ENCODE measurements at regions not wholly inside any gene's neighbourhood (a gene's known extent, or its start where the extent isn't known, plus 50 kb on each side); places are given as distances from the start of the nearest gene placed in this dataset.

- Mint-ChIP-seq H3K9me3 (no peaks in the 10 kb centered on the region), H3K27ac (no peak overlapping the region), H3K4me1 (no peaks in the 10 kb centered on the region), H3K27me3 (no peaks in the 10 kb centered on the region), H3K36me3 (no peaks in the 10 kb centered on the region), H3K4me3 (no peak overlapping the region)
- no peak for DNase-seq
Observed at GRCh38 chr20:7240490-7240889, 473.0 kb downstream of the BMP2 start.

GRCh38 chr20:7248281-7249201 is 481.1 kb downstream of the BMP2 start:
- Mint-ChIP-seq H3K27me3 (peaks cover 4% of the 10 kb centered on the region), H3K36me3 (no peaks in the 10 kb centered on the region), H3K4me1 (no peaks in the 10 kb centered on the region), H3K9me3 (no peaks in the 10 kb centered on the region), H3K4me3 (no peak overlapping the region), H3K27ac (no peak overlapping the region)
- no peak for DNase-seq

GRCh38 chr20:7250337-7250736 is 482.9 kb downstream of the BMP2 start:
- H3K36me3 Mint-ChIP-seq, result no peaks in the 10 kb centered on the region
- H3K27me3 Mint-ChIP-seq, result peaks cover 4% of the 10 kb centered on the region
- no peaks in the 10 kb centered on the region for H3K4me1 Mint-ChIP-seq
- no peak for DNase-seq
- no peak overlapping the region for H3K27ac Mint-ChIP-seq
- no peak overlapping the region for H3K4me3 Mint-ChIP-seq
- no peaks in the 10 kb centered on the region for H3K9me3 Mint-ChIP-seq

- no peak overlapping the region for H3K4me3 Mint-ChIP-seq
- H3K9me3 Mint-ChIP-seq, result peaks cover 4% of the 10 kb centered on the region
- no peak overlapping the region for H3K27ac Mint-ChIP-seq
- no peaks in the 10 kb centered on the region for H3K27me3 Mint-ChIP-seq
- no peaks in the 10 kb centered on the region for H3K4me1 Mint-ChIP-seq
- H3K36me3 Mint-ChIP-seq, result no peaks in the 10 kb centered on the region
- no peak for DNase-seq
Observed at GRCh38 chr20:7257099-7257498, 489.6 kb downstream of the BMP2 start.

- Mint-ChIP-seq H3K27me3 (no peaks in the 10 kb centered on the region), H3K9me3 (peaks cover 4% of the 10 kb centered on the region), H3K36me3 (no peaks in the 10 kb centered on the region), H3K27ac (no peak overlapping the region), H3K4me1 (no peaks in the 10 kb centered on the region), H3K4me3 (no peak overlapping the region)
- no peak for DNase-seq
Observed at GRCh38 chr20:7257692-7258466, 490.4 kb downstream of the BMP2 start.

GRCh38 chr20:7262803-7263202 is 495.3 kb downstream of the BMP2 start:
- no peak overlapping the region for H3K27ac Mint-ChIP-seq
- H3K4me3 Mint-ChIP-seq, result no peak overlapping the region
- peaks cover 4% of the 10 kb centered on the region for H3K9me3 Mint-ChIP-seq
- no peaks in the 10 kb centered on the region for H3K4me1 Mint-ChIP-seq
- no peak for DNase-seq
- no peaks in the 10 kb centered on the region for H3K27me3 Mint-ChIP-seq
- H3K36me3 Mint-ChIP-seq, result no peaks in the 10 kb centered on the region

GRCh38 chr20:7264137-7264536 is 496.7 kb downstream of the BMP2 start:
- Mint-ChIP-seq H3K36me3 (no peaks in the 10 kb centered on the region), H3K27ac (no peak overlapping the region), H3K4me3 (no peak overlapping the region), H3K9me3 (peaks cover 4% of the 10 kb centered on the region), H3K4me1 (no peaks in the 10 kb centered on the region), H3K27me3 (no peaks in the 10 kb centered on the region)
- DNase-seq, result no peak

- Mint-ChIP-seq H3K4me1 (no peaks in the 10 kb centered on the region), H3K4me3 (no peak overlapping the region), H3K9me3 (peaks cover 2% of the 10 kb centered on the region), H3K36me3 (no peaks in the 10 kb centered on the region), H3K27me3 (no peaks in the 10 kb centered on the region), H3K27ac (no peak overlapping the region)
- no peak for DNase-seq
Observed at GRCh38 chr20:7269452-7269851, 502.0 kb downstream of the BMP2 start.

GRCh38 chr20:7272512-7272911 is 505.0 kb downstream of the BMP2 start:
- H3K9me3 Mint-ChIP-seq, result peaks cover 5% of the 10 kb centered on the region
- H3K4me1 Mint-ChIP-seq, result no peaks in the 10 kb centered on the region

GRCh38 chr20:7274870-7275269 is 507.4 kb downstream of the BMP2 start:
- H3K36me3 Mint-ChIP-seq, result no peaks in the 10 kb centered on the region
- no peaks in the 10 kb centered on the region for H3K4me1 Mint-ChIP-seq

More at GRCh38 chr20:7272512-7272911, 505.0 kb downstream of the BMP2 start:
- no peaks in the 10 kb centered on the region for H3K27me3 Mint-ChIP-seq
- H3K36me3 Mint-ChIP-seq, result no peaks in the 10 kb centered on the region
- no peak overlapping the region for H3K27ac Mint-ChIP-seq
- H3K4me3 Mint-ChIP-seq, result no peak overlapping the region
- DNase-seq, result no peak

GRCh38 chr20:7275645-7276237 is 508.3 kb downstream of the BMP2 start:
- H3K27me3 Mint-ChIP-seq, result no peaks in the 10 kb centered on the region
- no peak overlapping the region for H3K4me3 Mint-ChIP-seq
- H3K4me1 Mint-ChIP-seq, result no peaks in the 10 kb centered on the region

More at GRCh38 chr20:7274870-7275269, 507.4 kb downstream of the BMP2 start:
- Mint-ChIP-seq H3K27ac (no peak overlapping the region), H3K27me3 (no peaks in the 10 kb centered on the region), H3K9me3 (peaks cover 6% of the 10 kb centered on the region), H3K4me3 (no peak overlapping the region)
- no peak for DNase-seq

GRCh38 chr20:7285918-7286556 is 518.6 kb downstream of the BMP2 start:
- H3K36me3 Mint-ChIP-seq, result no peaks in the 10 kb centered on the region
- peaks cover 3% of the 10 kb centered on the region for H3K27me3 Mint-ChIP-seq
- no peak overlapping the region for H3K4me3 Mint-ChIP-seq
- peak; percentile 4 for DNase-seq
- H3K27ac Mint-ChIP-seq, result no peak overlapping the region
- peaks cover 2% of the 10 kb centered on the region for H3K9me3 Mint-ChIP-seq
- H3K4me1 Mint-ChIP-seq, result no peaks in the 10 kb centered on the region

More at GRCh38 chr20:7275645-7276237, 508.3 kb downstream of the BMP2 start:
- peaks cover 6% of the 10 kb centered on the region for H3K9me3 Mint-ChIP-seq
- no peaks in the 10 kb centered on the region for H3K36me3 Mint-ChIP-seq
- no peak for DNase-seq
- no peak overlapping the region for H3K27ac Mint-ChIP-seq

GRCh38 chr20:7291323-7291943 is 523.9 kb downstream of the BMP2 start:
- DNase-seq, result no peak
- no peaks in the 10 kb centered on the region for H3K4me1 Mint-ChIP-seq
- H3K9me3 Mint-ChIP-seq, result no peaks in the 10 kb centered on the region
- H3K27ac Mint-ChIP-seq, result no peak overlapping the region
- peaks cover 3% of the 10 kb centered on the region for H3K27me3 Mint-ChIP-seq
- no peaks in the 10 kb centered on the region for H3K36me3 Mint-ChIP-seq
- no peak overlapping the region for H3K4me3 Mint-ChIP-seq

- DNase-seq, result no peak
- Mint-ChIP-seq H3K27ac (no peak overlapping the region), H3K36me3 (no peaks in the 10 kb centered on the region), H3K27me3 (peaks cover 3% of the 10 kb centered on the region), H3K9me3 (no peaks in the 10 kb centered on the region), H3K4me3 (no peak overlapping the region), H3K4me1 (no peaks in the 10 kb centered on the region)
Observed at GRCh38 chr20:7291946-7292345, 524.5 kb downstream of the BMP2 start.
